DMS 273 treated with DMSO at 0.1 percent for 48 hours (cell line): ENCODE measurements at regions not wholly inside any gene's neighbourhood (a gene's known extent, or its start where the extent isn't known, plus 50 kb on each side); places are given as distances from the start of the nearest gene placed in this dataset.
"Not testable (repeated sequence)": the region's sequence is repeated elsewhere in the genome, so short reads cannot be mapped to it uniquely, and the experiment has no call there.

Experiments used
- DNase-seq: peaks from one replicate; lab custom pipeline; 2025; lab: John Stamatoyannopoulos, UW

DNA sequence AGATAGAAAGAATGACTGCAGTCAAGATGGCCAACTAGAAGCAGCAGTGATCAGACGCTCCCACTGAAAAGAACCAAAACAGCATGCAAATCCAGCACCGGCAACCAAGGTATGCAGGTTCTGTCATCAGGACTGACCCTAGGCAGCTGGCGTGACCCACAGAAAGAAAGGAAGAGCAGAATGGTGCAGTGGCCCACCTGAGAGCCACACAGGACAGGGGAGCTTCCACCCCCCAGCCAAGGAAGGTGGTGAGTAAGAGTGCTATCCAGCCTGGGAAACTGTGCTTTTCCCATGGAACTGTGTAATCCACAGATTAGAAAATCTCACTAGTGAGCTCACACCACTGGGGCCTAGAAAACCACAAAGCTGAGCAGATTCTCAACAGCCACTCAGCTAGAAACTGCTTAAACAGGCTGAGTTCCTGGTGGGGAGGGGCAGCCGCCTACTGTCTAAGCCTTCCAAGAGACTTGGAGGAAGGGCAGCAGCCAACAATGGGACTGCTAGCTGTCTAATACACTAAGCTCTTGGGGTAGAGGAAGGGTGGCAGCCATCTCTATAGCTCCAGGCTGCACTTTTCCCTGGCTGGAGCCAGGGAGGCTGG lies 127.9 kb downstream of the EVA1A start:
- no peak for DNase-seq

DNA sequence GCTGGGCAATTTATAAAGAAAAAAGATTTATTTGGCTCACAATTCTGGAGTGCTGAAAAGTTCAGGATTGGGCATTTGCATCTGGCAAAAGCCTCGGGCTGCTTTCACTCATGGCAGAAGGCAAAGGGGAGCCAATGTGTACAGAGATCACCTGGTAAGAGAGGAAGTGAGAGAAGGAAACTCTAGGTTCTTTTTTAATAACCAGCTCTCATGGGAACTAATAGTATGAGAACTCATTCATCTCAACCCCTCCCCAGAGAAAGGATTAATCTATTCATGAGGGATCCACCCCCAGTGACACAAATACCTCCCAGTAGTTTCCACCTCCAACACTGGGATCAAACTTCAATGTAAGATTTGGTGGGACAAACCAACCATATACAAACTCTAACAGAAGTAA lies 129.0 kb downstream of the EVA1A start:
- DNase-seq: no peak

DNA sequence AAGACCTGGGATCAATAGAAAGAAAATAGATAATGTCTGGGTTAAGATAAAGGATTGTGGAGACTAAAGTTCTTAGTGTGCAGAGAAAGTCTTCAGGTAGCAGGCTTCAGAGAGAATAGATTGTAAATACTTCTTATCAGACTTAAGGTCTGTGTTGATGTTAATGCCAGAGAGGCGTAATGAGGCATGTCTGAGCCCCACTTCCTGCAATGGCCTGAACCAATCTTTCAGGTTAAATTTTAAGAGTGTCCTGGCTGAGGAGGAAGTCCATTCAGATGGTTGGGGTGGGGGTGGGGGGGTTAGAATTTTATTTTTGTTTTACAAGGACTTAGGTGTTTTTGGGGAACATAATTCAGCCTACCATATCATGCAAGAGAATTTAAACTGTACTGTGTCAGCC lies 129.5 kb downstream of the EVA1A start:
- DNase-seq: no peak

DNA sequence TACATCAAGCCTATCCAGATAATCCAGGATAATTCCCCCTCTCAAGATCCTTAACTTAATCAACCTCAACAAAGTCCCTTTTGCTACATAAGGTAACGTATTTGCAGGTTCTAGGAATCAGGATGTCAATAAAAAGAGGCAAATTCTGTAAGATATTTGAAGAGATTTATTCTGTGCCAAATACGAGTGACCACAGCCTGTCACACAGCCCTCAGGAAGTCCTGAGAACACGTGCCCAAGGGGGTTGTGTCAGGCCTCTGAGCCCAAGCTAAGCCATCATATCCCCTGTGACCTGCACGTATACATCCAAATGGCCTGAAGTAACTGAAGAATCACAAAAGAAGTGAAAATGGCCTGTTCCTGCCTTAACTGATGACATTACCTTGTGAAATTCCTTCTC lies 130.3 kb downstream of the EVA1A start:
- not testable (repeated sequence) for DNase-seq

DNA sequence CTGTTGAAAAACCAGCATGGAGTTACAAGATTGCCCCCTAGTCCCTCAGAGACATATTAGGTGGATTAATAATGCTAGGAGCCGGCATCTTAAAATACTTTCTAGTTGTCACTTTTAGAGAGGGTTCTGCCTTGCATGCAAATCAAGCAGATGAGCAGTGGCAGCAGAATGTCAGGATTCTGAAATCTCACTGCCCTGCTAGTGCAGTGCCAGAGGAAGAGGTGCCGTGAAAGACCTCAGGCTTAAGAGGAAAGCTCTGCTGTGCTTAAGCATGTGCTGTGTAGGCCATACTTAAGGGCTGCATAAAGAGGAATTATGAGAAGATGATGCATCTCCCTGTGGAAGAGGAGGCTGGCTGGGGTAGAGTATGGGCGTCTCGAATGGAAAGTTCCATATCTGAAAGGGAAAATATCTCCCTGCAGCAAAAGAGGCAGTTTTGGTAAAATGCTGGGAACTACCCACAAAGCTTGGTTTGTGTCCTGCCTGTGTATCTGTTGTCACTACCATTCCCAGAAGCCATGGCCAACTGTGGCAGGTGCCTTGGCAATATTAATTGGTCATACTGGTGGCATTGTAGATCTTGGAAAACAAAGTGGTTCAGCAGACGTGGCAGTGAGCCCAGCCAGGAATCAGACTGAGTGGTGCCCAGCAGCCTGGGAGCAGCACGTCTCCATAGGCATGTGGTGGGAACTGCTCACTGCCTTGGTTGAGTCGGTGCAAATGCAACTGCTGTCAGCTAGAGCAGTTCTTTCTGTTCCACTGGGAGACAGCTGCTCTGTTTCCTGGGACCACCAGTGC lies 131.9 kb downstream of the EVA1A start:
- DNase-seq: no peak

DNA sequence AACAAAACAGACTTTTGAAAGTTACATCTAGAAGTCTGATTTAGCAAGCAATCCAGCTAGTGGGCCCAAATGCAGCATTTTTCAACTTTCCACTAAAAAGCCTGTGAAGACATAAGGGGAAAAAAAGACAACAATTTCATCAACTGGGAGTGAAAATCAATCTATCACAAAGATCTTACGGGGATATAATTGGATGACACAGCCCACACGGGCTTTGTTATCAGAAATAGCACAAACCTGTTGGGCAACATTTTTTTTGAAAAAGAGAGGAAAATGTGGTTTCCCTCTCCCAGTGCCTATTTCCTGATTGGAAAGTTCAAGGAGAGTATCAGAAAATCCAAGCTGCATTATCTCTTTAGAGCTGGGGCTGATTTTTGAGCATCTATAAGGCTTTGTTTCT lies 132.7 kb downstream of the EVA1A start:
- no peak for DNase-seq

DNA sequence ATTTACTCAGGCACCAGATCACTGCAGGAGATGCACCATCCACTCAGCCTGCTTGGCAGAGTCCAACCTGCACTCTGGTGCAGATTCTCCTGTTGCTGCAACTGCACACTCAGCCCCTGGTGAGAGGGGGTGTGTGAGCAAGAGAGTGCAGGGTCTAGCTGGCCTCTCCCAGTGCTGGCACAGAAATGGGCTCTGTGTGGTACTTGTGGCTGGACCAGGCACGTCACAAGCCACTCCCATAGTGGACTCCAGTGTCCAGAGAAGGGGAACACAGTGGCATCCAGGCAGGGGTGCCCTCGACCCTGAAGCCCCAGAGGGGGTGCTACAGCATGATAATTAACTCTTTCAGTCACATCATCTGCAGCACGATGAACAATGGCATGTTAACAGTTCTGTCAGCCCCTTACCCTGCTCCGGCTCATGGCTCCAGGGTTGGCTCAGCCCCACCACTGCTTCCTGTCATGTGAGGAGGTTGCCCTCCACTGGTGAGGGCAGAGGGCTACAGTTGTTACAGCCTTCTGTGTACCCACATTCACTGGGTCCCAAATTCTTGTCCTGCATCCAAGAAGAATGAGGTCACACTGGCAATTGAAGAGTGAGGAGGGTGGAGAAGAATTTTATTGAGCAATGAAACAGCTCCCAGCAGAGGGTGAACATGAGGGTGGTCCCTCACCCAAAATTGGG lies 135.7 kb downstream of the EVA1A start:
- no peak for DNase-seq

DNA sequence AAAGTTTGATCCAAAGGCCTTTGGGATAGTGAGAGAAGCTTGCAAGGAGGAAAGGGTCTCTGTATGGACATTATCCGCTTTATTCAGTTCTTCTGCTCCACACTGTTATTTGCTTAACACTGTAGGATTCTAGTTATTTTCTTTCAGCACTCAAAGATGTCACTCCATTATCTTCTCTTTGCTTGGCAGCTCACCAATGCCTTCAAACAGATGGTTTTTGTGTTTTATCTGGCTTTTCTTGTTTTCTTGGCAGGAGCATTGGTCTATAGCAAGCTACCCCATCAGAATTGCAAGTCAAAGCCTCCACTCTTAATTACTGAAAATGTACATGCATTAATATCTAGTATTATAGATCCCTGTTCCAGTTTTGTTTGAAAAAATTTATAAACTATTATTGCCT lies 138.8 kb downstream of the EVA1A start:
- DNase-seq: no peak

DNA sequence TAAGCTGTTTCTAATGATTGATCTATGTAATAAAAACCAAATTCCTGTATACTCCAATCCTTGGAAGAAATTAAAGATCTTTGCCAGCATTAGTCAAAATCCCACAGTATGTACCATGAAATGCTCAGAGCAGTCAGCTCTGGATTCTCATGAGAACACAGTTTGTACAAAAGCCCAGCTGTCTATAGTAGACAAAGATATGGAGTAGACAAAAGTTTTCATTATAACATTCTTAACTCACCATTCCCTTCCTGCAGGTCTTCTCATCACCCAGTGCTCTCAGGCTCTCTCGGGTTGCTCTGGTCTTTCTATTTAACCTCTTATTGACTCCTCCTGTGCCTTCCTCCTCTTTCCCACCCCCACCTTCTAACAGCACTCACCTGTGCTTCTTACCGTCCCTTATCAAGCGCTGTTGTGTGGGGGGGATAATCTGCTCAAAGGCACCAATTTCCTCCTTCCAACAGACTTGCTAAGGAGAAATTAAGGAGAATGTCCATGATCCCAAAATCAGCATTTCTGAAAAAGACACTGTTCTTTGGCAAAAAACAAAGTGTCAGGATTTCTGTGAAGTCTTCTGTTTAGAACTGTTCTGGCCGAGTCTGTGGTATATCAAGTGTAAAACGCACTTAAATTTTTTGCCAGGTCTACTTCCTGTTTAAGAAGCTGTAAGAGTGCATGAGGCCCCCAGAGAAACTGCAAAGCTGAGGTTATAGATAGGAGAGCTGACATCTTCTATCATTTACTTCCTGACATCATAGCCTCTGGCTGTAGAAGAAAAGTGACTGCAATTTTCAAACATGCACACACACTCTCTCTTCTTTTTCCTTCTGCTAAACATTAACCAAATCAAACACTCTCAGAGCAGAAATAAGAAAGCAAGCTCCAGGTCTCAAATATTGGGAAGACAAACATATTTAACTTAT lies 144.1 kb downstream of the EVA1A start:
- no peak for DNase-seq

DNA sequence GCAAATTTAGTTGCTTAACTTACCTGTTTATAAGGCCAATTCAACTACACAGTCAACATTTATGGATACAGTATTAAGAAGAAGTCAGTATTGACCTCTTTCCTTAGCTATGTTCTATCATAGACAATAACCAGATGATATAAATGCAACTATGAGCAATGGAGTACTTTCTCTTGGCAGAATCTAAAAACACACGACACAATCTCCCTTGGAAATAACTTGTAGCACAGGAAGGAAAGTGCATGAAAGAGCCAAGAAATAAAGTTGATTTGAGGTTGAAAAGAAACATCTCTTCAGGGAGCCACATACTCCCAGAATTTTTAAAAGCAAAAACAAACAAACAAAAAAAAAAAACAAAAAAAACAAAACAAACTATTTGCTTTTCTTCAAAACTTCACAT lies 145.0 kb downstream of the EVA1A start:
- DNase-seq: no peak

DNA sequence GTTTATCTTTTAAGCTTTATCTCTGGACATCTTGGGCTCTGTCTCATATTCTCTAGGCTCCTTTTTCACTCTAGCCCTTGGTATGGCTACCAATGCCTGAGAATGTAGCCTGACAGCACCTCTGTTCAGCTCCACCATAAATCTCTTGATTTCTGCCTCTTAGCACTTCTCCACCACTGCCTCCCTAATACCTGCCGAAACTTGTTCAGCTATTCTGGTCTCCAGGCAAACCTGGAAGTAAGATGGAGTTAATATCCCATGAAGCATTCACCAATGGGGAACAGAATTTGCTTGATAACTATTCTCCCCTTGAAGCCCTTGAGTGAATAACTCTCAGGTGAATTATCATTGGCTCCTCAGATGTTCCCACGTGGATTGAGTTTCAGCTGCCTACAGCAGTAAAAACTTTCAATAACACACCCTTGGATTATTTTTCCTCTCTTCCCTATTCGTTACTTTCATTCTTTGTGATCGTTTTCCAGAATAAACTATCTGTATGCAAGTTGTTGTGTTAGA lies 145.6 kb downstream of the EVA1A start:
- no peak for DNase-seq

DNA sequence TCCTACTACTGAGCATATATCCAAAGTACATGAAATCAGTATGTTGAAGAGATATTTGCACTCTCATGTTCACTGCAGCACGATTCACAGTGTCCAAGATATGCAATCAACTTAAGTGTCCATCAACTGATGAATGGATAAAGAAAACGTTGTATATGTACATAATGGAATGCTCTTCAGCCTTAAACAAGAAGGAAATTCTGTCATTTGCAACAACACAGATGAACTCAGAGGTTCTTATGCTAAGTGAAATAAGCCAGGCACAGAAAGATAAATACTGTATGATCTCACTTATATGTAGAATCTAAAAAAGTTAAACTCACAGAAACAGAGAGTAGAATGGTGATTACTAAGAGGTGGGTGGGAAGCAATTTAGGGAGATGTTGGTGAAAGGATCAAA lies 149.2 kb downstream of the EVA1A start:
- DNase-seq: no peak

DNA sequence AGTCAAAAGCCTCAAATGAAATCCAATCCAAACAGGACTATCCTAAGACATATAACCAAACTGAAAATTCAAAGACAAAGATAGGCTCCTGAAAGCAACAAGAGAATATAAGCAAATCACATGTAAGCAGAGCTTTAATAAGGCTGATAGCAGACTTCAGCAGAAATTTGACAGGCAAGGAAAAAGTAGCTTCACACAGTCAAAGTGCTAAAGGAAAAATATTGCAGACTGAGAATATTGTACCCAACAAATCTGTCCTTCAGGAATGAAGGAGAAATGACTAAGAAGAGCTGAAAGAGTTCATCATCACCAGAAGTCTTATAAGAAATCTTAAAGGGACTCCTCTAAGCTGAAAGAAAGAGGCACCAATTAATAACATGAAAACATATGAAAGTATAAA lies 150.0 kb downstream of the EVA1A start:
- no peak for DNase-seq

DNA sequence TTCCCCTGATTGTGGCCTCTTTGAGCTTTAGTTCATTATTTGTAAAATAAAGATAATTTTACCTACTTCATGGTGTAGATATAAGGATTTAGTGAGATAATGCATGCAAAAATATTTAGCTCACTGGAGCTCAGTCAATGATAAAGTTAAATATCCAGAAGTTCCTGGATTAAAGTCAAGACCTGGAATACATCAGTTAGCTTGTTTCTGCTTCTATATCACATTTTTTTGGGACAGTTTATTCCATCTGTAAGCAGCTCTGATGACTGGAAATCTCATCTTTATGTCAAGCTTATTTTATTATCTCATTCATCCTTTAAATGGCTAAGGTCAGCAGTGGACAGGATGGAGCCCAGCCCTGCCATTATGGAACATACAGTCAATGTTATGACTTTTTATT lies 152.0 kb downstream of the EVA1A start:
- no peak for DNase-seq

DNA sequence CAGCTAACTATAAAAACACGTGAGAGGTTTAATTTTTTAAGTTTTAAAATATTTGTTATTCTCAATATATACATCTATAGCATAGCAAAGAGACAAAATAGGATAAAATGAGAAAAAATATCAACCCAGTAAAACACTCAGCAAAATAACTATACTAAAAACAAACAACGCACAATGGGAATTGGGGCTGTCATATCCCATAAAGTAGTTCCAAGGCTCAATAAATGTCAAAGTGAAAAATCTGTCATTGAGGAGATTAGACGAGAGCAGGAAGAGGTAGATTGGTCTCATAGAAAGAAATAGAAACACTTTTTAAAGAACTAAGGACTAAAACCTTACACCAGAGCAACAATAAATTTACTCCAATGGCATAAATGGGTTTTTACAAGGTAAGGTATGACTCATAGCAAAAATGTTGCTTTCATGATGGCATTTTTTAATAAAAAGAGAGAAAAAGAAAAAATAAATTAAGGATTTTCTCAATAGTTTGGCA lies 153.7 kb downstream of the EVA1A start:
- DNase-seq: no peak

DNA sequence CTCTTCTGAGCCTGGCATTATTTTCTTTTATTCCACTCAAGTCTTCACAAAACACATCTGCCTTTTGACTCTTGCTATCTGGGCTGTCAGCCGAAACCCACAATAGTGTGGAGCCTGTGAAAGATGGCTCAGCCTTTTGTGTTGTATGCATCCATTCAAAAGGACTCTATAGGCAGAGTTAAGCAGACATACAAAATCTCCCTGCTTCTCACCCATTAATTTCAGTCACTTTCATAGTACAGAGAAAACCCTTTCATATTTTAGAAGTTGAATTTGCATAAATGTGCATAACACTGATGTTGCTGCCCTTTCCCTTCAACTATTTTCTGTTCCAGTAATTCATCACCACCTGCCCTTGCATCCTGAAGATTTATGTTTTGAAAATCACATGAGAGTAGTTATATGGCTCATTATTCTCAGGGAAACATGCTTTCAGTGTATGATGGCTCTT lies 154.6 kb downstream of the EVA1A start:
- no peak for DNase-seq

DNA sequence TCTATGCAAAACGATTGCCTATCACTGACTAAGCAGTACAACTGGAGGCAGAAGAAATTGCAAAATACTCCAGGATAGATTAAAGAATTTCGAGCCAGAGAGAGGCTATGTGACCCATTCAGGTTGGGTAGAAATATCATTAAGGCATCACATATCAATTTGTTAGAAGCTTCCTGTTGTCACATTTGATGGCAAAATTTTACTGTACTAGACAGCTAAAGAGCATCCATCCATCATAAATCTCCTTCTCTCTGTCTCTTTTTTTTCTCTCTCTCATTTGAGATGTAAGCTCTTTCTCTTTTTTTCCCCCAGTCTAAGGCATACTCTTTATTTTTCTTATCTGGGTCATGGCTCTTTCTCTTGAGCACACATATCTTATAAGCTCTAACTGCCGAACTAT lies 155.7 kb downstream of the EVA1A start:
- DNase-seq: no peak

DNA sequence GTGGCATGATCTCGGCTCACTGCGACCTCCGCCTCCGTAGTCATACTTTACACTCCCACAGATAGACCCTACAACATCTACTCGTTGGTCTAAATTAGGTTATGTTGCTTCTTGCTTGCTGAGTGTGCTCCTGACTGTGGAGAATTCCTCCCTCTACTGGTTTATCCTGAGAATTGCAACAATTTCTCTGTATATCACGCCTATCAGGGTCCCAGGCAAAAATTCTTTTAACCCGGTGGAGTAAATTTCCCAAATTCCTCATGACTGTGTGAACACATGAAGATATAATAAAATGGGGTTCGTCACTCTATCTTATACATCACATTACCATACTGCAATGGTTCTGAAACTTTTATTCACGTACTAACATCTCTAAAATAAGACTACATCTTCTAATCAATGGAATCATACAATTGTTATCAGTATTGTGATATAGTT lies 156.7 kb downstream of the EVA1A start:
- DNase-seq: peak; percentile 4

DNA sequence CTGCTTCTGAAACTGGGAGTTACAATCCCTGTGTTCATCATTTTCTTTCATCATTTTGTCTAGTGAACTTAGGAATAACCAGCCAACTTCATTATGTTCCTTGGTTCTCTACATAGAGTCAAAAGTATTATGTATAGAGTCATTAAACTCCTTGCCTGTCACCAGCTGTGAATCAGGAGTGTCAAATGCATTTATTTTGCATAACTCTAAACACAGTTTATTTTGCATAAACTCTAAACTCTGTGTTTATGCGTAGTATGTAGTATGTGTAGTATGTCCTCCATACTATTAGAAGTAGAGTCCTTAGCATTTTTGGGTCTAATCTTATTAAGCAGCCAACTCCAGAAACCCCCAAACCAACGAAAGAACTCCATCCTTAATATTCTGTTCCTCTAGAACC lies 164.4 kb downstream of the EVA1A start:
- no peak for DNase-seq

DNA sequence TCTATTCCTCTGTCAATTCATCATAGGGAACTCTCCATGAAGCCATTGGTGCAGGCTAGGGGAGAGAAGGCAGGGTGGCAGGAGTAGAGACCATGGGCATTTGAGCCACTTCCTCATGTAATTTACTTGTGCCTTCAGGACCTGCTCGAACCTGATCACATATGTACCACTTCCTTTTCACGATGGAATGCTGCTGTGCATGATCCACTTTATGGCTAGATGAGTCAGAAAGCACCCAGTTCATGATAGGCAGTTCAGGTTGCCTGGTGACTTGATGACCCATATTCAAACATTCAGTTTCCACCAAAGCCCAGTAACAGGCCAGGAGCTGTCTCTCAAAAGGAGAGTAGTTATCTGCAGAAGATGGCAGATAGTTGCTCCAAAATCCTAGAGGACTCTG lies 166.0 kb downstream of the EVA1A start:
- not testable (repeated sequence) for DNase-seq

DNA sequence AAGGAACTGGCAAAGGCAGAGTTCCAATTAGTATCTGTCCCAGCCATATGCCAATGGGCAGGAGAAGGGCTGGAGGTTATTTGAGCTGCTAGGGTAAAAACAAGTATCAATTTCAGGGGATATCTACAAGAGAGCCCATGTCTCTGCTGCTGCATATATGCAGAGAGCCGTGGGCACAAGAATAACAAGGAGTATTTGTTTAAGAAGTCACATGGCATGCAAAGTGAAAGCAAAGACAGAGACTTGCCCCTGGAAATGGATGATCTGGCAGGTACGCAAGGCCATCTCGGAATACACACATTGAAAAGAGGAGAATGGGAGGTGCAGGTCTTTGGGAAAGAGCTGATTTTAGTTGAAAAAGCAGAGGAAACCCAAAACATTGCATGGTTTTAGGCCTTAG lies 170.6 kb downstream of the EVA1A start:
- DNase-seq: no peak

DNA sequence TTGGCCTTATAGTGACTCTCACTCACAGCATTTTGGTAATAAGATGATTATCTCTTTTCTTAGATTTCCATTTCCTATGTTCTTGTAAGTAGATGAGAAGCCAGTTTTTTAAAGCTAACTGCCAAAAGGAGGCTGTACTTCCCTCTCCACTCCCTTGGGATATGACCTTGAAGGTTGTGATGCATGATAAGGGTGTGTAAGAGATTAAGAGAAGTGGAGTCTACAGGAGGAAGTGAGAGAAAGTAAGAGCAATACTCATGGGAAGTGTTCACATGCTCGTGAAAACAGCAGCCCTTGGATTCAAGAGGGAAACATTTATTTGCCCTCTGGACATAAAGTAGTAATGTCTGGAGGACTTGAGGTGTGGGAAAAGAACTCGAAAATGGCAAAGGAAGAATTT lies 171.5 kb downstream of the EVA1A start:
- no peak for DNase-seq
